ENCODE measurements at regions not wholly inside any gene's neighbourhood (a gene's known extent, or its start where the extent isn't known, plus 50 kb on each side); places are given as distances from the start of the nearest gene placed in this dataset.

DNA sequence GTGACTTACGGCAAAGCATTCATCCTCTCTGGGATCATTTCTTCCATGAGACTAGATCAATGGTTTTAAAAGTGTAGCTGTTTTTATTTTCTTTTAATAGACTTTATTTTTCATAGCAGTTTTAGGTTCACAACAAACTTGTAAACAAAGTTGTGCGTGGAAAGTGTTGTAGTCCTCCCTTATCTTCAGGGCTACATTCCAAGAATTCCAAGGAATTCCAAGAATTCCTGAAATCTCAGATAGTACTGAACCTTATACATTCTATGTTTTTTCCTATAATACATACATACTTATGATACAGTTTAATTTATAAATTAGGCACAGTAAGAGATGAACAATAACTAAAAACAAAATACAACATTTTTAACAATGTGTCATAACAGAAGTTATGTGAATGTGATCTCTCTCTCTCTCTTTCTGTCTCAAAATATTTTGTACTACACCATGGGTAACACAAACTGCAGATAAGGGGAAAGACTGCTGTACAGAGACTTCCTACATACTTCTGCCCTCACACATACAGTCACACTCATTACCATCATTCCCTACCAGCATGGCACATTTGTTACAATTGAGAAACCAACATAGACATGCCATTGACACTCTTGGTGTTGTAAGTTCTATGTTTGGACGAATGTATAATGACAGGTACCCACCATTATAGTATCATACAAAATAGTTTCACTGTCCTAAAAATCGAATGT is 1933.2 kb upstream of the WWC1 start:
- TF ChIP-seq EZH2 (IDR thresholded peaks at IDR 0.05; ENCODE audit: borderline replicate concordance, low read depth, low read length, severe bottlenecking) (no peak), POLR2A (IDR thresholded peaks at IDR 0.05; ENCODE audit: low read depth, low read length) (no peak), POLR2AphosphoS5 (IDR thresholded peaks at IDR 0.05; ENCODE audit: insufficient read depth, low read depth, low read length) (no peak), GATA2 (IDR thresholded peaks at IDR 0.05; ENCODE audit: insufficient read depth, insufficient read length, low read depth, low read length) (no peak), FOS (IDR thresholded peaks at IDR 0.05; ENCODE audit: borderline replicate concordance, insufficient read depth, low read length) (no peak), JUN (IDR thresholded peaks at IDR 0.05; ENCODE audit: borderline replicate concordance, insufficient read depth, insufficient read length, low read depth) (no peak)
- TF ChIP-seq, protein P1, sequence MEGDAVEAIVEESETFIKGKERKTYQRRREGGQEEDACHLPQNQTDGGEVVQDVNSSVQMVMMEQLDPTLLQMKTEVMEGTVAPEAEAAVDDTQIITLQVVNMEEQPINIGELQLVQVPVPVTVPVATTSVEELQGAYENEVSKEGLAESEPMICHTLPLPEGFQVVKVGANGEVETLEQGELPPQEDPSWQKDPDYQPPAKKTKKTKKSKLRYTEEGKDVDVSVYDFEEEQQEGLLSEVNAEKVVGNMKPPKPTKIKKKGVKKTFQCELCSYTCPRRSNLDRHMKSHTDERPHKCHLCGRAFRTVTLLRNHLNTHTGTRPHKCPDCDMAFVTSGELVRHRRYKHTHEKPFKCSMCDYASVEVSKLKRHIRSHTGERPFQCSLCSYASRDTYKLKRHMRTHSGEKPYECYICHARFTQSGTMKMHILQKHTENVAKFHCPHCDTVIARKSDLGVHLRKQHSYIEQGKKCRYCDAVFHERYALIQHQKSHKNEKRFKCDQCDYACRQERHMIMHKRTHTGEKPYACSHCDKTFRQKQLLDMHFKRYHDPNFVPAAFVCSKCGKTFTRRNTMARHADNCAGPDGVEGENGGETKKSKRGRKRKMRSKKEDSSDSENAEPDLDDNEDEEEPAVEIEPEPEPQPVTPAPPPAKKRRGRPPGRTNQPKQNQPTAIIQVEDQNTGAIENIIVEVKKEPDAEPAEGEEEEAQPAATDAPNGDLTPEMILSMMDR (IDR thresholded peaks at IDR 0.05; ENCODE audit: extremely low read depth in 1 of 2, insufficient read depth in 1 of 2, low read depth in 1 of 2, low read length in 2 of 2), result no peak
- TF ChIP-seq, protein P2, sequence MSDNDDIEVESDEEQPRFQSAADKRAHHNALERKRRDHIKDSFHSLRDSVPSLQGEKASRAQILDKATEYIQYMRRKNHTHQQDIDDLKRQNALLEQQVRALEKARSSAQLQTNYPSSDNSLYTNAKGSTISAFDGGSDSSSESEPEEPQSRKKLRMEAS (IDR thresholded peaks at IDR 0.05; ENCODE audit: insufficient read depth, insufficient read length), result no peak

All from endothelial cell of umbilical vein (primary cell).